ENCODE measurements at regions not wholly inside any gene's neighbourhood (a gene's known extent, or its start where the extent isn't known, plus 50 kb on each side); places are given as distances from the start of the nearest gene placed in this dataset.

- no peak overlapping the region for H3K27ac ChIP-seq
- no peak for TF ChIP-seq CTCF (conservative IDR thresholded peaks at IDR 0.05)
- TF ChIP-seq ZFX (IDR thresholded peaks at IDR 0.05): no peak
Measured at GRCh38 chr2:216287251-216287650, 85.0 kb downstream of the MARCHF4 start.

- TF ChIP-seq CTCF (conservative IDR thresholded peaks at IDR 0.05) (no peak), ZFX (IDR thresholded peaks at IDR 0.05) (no peak)
- no peak overlapping the region for H3K27ac ChIP-seq
Measured at GRCh38 chr2:216286616-216287231, 85.6 kb downstream of the MARCHF4 start.

- no peak for TF ChIP-seq CTCF (conservative IDR thresholded peaks at IDR 0.05)
- TF ChIP-seq ZFX (IDR thresholded peaks at IDR 0.05): no peak
- H3K27ac ChIP-seq: no peak overlapping the region
Measured at GRCh38 chr2:216285701-216286100, 86.6 kb downstream of the MARCHF4 start.

- no peak overlapping the region for H3K27ac ChIP-seq
- TF ChIP-seq ZFX (IDR thresholded peaks at IDR 0.05) (no peak), CTCF (conservative IDR thresholded peaks at IDR 0.05) (no peak)
Measured at GRCh38 chr2:216284708-216285107, 87.6 kb downstream of the MARCHF4 start.

GRCh38 chr2:216283038-216283900, 89.0 kb downstream of the MARCHF4 start:
- TF ChIP-seq CTCF (conservative IDR thresholded peaks at IDR 0.05) (peak; percentile 52), ZFX (IDR thresholded peaks at IDR 0.05) (no peak)
- H3K27ac ChIP-seq: no peak overlapping the region

GRCh38 chr2:216281876-216282275, 90.4 kb downstream of the MARCHF4 start:
- no peak for TF ChIP-seq CTCF (conservative IDR thresholded peaks at IDR 0.05)
- no peak for TF ChIP-seq ZFX (IDR thresholded peaks at IDR 0.05)
- no peak overlapping the region for H3K27ac ChIP-seq

- TF ChIP-seq ZFX (IDR thresholded peaks at IDR 0.05): no peak
- H3K27ac ChIP-seq: no peak overlapping the region
Measured at GRCh38 chr2:216281316-216281715, 91.0 kb downstream of the MARCHF4 start.
